ENCODE measurements at regions not wholly inside any gene's neighbourhood (a gene's known extent, or its start where the extent isn't known, plus 50 kb on each side); places are given as distances from the start of the nearest gene placed in this dataset.

DNA sequence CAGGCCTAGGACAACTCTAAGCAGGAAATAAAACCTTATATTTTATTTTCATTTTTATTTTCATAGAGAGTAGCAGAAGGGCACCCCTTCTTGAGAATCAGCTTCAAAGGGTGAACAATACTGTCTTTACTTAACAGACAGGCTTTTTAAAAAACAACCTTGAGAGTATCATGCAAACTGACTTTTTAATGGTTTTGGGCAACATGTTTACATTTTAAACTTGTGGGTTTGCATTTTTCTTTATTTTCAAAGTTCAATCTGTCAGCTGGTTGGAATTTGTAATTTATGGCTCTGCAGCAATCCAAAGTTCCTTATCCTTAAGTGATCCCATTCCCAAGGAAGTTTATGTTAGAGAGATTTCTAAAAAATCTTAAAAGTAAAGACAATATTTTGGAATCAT, 392.3 kb upstream of the ADAMTS5 start:
- no peak for TF ChIP-seq FOXP1 (CRISPR knock-in tag; IDR thresholded peaks at IDR 0.05)
- no peak for TF ChIP-seq ZNF23 (CRISPR knock-in tag; IDR thresholded peaks at IDR 0.05)
- TF ChIP-seq, protein P1, sequence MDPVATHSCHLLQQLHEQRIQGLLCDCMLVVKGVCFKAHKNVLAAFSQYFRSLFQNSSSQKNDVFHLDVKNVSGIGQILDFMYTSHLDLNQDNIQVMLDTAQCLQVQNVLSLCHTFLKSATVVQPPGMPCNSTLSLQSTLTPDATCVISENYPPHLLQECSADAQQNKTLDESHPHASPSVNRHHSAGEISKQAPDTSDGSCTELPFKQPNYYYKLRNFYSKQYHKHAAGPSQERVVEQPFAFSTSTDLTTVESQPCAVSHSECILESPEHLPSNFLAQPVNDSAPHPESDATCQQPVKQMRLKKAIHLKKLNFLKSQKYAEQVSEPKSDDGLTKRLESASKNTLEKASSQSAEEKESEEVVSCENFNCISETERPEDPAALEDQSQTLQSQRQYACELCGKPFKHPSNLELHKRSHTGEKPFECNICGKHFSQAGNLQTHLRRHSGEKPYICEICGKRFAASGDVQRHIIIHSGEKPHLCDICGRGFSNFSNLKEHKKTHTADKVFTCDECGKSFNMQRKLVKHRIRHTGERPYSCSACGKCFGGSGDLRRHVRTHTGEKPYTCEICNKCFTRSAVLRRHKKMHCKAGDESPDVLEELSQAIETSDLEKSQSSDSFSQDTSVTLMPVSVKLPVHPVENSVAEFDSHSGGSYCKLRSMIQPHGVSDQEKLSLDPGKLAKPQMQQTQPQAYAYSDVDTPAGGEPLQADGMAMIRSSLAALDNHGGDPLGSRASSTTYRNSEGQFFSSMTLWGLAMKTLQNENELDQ (CRISPR knock-in tag; IDR thresholded peaks at IDR 0.05; ENCODE audit: borderline replicate concordance), result no peak
- TF ChIP-seq MAFK (IDR thresholded peaks at IDR 0.05; ENCODE audit: low read length), result no peak
- TF ChIP-seq ZNF644 (tag; IDR thresholded peaks at IDR 0.05; ENCODE audit: low read depth), result no peak
- TF ChIP-seq, protein P2, sequence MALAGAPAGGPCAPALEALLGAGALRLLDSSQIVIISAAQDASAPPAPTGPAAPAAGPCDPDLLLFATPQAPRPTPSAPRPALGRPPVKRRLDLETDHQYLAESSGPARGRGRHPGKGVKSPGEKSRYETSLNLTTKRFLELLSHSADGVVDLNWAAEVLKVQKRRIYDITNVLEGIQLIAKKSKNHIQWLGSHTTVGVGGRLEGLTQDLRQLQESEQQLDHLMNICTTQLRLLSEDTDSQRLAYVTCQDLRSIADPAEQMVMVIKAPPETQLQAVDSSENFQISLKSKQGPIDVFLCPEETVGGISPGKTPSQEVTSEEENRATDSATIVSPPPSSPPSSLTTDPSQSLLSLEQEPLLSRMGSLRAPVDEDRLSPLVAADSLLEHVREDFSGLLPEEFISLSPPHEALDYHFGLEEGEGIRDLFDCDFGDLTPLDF (CRISPR knock-in tag; IDR thresholded peaks at IDR 0.05), result no peak
- TF ChIP-seq HSF4 (CRISPR knock-in tag; IDR thresholded peaks at IDR 0.05; ENCODE audit: borderline replicate concordance), result no peak
- TF ChIP-seq, protein P3, sequence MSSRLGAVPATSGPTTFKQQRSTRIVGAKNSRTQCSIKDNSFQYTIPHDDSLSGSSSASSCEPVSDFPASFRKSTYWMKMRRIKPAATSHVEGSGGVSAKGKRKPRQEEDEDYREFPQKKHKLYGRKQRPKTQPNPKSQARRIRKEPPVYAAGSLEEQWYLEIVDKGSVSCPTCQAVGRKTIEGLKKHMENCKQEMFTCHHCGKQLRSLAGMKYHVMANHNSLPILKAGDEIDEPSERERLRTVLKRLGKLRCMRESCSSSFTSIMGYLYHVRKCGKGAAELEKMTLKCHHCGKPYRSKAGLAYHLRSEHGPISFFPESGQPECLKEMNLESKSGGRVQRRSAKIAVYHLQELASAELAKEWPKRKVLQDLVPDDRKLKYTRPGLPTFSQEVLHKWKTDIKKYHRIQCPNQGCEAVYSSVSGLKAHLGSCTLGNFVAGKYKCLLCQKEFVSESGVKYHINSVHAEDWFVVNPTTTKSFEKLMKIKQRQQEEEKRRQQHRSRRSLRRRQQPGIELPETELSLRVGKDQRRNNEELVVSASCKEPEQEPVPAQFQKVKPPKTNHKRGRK (tag; IDR thresholded peaks at IDR 0.05), result no peak
- no peak for TF ChIP-seq NR2C2 (CRISPR knock-in tag; IDR thresholded peaks at IDR 0.05)
- TF ChIP-seq NR2C2 (tag; IDR thresholded peaks at IDR 0.05), result no peak
- no peak for TF ChIP-seq ESRRB (CRISPR knock-in tag; IDR thresholded peaks at IDR 0.05; ENCODE audit: borderline replicate concordance)
- TF ChIP-seq, protein P4, sequence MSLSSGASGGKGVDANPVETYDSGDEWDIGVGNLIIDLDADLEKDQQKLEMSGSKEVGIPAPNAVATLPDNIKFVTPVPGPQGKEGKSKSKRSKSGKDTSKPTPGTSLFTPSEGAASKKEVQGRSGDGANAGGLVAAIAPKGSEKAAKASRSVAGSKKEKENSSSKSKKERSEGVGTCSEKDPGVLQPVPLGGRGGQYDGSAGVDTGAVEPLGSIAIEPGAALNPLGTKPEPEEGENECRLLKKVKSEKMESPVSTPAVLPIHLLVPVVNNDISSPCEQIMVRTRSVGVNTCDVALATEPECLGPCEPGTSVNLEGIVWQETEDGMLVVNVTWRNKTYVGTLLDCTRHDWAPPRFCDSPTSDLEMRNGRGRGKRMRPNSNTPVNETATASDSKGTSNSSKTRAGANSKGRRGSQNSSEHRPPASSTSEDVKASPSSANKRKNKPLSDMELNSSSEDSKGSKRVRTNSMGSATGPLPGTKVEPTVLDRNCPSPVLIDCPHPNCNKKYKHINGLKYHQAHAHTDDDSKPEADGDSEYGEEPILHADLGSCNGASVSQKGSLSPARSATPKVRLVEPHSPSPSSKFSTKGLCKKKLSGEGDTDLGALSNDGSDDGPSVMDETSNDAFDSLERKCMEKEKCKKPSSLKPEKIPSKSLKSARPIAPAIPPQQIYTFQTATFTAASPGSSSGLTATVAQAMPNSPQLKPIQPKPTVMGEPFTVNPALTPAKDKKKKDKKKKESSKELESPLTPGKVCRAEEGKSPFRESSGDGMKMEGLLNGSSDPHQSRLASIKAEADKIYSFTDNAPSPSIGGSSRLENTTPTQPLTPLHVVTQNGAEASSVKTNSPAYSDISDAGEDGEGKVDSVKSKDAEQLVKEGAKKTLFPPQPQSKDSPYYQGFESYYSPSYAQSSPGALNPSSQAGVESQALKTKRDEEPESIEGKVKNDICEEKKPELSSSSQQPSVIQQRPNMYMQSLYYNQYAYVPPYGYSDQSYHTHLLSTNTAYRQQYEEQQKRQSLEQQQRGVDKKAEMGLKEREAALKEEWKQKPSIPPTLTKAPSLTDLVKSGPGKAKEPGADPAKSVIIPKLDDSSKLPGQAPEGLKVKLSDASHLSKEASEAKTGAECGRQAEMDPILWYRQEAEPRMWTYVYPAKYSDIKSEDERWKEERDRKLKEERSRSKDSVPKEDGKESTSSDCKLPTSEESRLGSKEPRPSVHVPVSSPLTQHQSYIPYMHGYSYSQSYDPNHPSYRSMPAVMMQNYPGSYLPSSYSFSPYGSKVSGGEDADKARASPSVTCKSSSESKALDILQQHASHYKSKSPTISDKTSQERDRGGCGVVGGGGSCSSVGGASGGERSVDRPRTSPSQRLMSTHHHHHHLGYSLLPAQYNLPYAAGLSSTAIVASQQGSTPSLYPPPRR (CRISPR knock-in tag; IDR thresholded peaks at IDR 0.05; ENCODE audit: borderline replicate concordance), result no peak
- TF ChIP-seq, protein P5, sequence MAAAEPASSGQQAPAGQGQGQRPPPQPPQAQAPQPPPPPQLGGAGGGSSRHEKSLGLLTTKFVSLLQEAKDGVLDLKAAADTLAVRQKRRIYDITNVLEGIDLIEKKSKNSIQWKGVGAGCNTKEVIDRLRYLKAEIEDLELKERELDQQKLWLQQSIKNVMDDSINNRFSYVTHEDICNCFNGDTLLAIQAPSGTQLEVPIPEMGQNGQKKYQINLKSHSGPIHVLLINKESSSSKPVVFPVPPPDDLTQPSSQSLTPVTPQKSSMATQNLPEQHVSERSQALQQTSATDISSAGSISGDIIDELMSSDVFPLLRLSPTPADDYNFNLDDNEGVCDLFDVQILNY (CRISPR knock-in tag; IDR thresholded peaks at IDR 0.05), result no peak
- no peak for TF ChIP-seq ZFP30 (CRISPR knock-in tag; IDR thresholded peaks at IDR 0.05; ENCODE audit: borderline replicate concordance)
